Lower leg skin (tissue), 3 donors: ENCODE measurements at regions not wholly inside any gene's neighbourhood (a gene's known extent, or its start where the extent isn't known, plus 50 kb on each side); places are given as distances from the start of the nearest gene placed in this dataset.

Experiments
- POLR2A ChIP-seq, 2 donors: fragments of 450-650 bp; IDR thresholded peaks; one replicate each; pipeline ENCODE4 v1.6.1; 2016 to 2017; ENCODE audit warnings: antibody characterized with exemption in 2 of 2, mild to moderate bottlenecking in 1 of 2, moderate library complexity in 1 of 2
- TF ChIP-seq, protein P1 (sequence below), 3 donors: fragments of 450-650 bp; IDR thresholded peaks; one replicate each; pipeline ENCODE4 v1.5.1; 2016; ENCODE audit warnings: antibody characterized with exemption in 3 of 3, mild to moderate bottlenecking in 3 of 3, moderate library complexity in 2 of 3

DNA sequence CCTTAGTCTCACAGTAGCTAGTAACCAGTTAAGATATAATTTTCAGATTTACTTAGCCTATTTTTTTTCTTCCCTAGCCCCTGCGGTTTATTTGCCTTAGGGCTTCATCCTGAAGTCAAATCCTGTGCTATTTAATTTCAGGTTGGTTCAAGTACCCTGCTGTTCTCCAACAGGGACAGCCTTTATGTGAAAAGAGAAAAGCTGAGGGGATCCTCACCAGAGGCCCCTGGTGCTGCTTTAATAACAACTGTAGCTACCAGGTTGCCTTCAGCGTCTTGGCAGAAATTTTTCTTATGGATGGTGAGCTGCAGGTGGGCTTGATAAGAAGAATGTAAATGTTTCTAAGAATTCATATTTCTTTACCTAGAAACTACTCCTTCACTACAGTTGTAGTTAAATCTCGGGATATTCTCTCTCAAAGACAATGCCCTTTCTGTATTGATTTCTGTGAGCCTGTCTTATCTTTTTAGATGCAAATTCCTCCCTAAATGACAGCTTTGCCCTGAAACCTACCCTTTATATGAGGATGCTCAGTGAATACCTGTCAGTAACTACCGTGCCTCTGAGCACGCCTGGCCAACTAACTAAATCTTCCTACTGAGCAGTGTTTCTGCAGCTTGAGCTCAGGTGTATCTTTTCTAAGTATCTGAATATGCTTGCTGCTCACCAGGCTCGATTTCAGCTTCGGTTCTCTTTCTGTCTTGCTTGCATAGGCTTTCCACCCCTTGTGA, 320.5 kb downstream of the MMUT start:
- TF ChIP-seq, protein P1, sequence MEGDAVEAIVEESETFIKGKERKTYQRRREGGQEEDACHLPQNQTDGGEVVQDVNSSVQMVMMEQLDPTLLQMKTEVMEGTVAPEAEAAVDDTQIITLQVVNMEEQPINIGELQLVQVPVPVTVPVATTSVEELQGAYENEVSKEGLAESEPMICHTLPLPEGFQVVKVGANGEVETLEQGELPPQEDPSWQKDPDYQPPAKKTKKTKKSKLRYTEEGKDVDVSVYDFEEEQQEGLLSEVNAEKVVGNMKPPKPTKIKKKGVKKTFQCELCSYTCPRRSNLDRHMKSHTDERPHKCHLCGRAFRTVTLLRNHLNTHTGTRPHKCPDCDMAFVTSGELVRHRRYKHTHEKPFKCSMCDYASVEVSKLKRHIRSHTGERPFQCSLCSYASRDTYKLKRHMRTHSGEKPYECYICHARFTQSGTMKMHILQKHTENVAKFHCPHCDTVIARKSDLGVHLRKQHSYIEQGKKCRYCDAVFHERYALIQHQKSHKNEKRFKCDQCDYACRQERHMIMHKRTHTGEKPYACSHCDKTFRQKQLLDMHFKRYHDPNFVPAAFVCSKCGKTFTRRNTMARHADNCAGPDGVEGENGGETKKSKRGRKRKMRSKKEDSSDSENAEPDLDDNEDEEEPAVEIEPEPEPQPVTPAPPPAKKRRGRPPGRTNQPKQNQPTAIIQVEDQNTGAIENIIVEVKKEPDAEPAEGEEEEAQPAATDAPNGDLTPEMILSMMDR (IDR thresholded peaks at IDR 0.05), result no peak
- no peak for TF ChIP-seq POLR2A (IDR thresholded peaks at IDR 0.05)
